HG02678 (cell line): ENCODE measurements at regions not wholly inside any gene's neighbourhood (a gene's known extent, or its start where the extent isn't known, plus 50 kb on each side); places are given as distances from the start of the nearest gene placed in this dataset.

Experiments used
- ATAC-seq: cut with Tn5 transposase; IDR thresholded peaks from one replicate; pipeline ENCODE4 v1.9.1; 2021; ENCODE audit warnings: mild to moderate bottlenecking, moderate library complexity; ENCODE audit not compliant: unreplicated experiment

DNA sequence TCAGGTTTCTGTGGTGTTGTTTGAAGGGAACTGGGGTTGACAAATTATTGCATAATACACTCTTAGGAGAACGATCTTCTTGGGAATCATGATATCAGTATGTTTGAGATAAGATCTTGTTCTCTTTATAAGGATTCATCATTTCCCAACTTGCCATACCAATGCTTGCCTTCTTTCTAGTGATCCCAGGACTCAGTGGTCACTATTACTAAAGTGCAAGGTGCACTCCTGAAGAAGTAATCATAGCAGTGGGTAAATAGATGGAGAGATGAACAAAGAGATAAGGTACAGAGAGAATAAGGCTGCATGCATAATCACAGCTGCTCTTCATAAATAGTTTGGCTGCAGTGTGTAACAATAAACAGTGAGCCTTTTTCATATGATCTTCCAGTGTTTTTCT, 404.0 kb downstream of the DOK5 start:
- ATAC-seq = no peak

DNA sequence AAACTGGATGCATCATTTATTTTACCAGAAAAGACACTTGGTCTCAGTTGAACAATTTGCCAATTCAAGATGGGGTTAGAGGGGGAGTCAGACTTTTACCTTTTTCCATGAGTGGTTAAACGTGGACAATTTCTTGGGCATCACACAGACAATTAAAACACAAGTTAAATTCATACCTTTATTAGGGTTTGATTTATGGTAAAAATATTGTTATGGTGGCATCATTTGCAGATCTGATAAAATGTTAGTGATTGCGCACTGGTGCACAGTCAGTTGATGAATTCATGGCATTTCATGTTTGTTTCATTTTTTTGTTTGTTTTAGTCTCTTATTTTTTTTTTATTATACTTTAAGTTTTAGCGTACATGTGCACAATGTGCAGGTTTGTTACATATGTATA, 399.9 kb downstream of the DOK5 start:
- ATAC-seq = no peak

DNA sequence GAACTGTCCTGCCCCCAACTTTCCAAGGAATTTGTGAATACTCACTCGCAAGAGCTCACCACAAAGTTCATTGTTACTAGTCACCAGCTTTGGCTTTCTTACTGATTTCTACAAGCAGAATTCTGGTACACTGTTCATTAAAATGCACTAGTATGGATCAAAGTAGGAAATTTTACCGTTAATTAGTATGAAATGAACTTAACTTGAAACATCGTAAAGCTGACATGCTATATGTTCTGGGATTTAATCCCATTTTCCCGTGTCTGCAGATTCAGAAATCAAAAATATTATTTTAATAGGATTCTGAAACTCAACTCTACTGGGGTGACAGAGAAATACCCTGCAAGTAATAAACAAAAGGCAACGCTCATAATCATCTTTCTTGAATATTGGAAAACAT, 399.3 kb downstream of the DOK5 start:
- ATAC-seq = no peak

DNA sequence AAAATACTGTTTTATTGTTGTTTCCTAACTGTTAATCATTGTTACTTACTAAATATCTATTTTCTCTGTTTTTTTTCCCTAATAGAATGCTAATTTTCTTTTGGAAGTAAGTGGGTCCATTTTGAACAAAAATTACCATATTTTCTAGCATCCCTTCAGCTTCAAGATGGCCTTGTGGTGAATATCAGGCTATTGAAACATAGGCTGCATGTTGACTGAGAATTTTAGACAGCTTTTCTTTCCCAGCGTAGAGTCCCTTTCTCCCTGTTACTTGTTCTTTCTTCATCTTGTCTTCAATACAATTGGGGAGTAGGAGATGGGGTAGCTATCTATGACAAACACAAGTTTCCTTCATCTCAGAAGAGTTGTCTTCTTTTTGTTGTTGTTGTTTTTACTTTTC, 397.0 kb downstream of the DOK5 start:
- ATAC-seq = no peak

DNA sequence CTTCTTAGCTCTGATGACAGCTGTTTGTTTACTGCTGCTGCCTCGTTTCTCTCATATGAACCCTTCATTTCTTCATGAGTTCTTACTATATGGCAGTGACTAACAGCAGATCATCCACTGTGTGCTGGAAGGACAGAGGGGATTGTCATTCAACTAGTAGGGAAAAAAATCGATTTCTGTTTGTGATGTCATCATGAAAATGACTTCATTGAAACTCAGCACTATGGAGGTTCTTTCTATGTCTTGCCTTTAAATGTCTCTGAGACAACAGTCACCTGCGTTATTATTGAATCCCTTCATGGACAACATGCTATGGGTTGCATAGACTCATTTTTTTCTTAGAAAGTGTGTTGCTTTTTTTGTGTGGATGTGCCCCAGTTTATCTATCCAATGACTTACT, 394.4 kb downstream of the DOK5 start:
- ATAC-seq = no peak

DNA sequence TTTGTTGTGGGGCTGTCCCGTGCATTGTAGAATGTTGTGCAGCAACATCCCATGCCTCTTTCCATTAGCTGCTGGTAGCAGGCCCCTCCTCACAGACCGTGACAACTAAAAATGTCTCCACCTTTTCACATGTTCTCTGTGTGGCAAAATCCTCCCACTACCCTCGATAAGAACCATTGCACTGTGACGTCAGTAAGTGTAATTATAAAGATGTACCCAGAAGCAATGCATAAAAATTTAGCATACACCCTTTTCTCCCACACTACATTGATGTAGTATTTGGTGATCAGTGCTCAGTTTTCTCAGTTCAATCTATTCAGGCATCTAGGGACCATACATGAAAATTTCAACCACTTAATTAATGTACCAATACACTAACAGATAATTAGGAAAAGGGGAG, 389.9 kb downstream of the DOK5 start:
- no peak for ATAC-seq

DNA sequence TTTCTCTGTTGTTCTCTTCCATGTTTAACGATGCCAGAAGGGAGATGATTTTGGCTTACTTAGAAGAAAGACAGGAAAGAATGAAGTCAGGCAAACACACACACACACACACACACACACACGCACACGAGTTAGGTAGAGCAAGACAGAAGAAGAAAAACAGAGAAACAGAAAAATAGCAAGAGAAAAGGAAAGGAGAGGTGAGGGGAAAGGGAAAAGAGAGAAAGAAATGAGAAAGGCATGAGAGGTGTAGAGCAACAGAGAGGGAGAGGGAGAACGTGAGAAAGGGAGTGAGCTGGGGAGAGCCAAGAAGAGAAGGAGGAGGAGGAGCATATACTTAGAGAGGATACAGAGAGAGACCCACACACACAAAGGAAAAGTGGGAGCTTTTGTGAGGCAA, 385.3 kb downstream of the DOK5 start:
- ATAC-seq = no peak

DNA sequence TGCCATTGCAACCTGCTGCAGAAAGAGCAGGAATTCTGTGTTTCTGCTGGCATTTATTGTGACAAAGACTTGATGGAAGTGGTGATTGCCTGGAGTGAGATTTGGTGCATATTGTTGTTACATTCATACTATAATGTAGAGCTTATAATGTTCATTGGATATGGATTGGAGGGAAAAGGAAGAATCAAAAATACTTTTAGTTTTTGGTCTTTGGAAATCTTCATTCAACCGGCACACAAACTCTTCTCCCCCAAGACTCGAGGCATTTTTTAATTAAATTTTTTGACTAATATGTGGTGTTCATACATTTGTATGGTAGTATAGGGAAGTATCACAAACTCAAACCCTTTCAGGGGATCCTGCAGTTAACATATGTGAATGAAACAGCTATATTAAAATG, 380.8 kb downstream of the DOK5 start:
- ATAC-seq = no peak

DNA sequence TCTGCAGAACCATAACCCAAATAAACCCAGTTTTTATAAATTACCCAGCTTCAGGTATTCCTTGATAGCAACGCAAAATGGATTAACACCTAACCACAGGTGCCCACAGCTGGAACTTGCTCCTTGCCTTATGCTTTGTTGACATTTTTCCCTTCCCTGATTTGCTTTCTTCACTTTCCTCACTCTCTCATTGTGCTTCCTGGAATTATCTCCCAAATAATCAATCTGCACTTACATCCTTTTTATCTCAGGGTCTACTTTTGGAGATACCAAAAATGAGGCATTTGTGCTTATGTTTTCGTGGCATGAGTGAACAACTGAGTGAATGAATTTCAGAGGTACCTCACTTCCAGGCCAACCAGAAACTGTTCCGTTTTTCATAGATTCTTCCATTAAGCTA, 374.3 kb downstream of the DOK5 start:
- no peak for ATAC-seq

DNA sequence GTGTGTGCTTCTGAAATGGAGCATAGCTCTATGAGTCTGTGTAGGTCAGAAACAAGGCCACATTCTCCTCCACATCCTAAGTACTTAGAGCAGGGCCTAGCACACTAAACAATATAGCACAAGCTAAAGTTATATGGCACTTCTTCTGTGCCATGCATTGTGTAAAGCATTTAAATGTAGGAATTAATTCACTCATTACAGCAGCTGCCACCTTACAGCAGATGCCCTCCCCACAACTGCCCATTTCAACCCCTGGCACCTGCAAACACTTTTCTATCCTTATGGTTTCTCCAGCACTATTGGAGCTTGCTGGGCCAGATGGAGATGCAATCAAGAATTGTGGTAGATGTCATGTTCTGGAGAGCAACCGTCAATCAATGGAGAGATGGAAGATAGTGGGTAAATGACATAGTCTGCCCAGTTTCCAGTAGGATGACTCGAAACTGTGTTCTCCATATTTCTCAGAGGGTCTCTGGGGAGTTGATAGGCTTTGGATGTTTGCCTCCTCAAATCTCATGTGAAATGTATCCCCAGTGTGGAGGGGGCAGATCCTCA, 373.7 kb downstream of the DOK5 start:
- ATAC-seq = no peak

DNA sequence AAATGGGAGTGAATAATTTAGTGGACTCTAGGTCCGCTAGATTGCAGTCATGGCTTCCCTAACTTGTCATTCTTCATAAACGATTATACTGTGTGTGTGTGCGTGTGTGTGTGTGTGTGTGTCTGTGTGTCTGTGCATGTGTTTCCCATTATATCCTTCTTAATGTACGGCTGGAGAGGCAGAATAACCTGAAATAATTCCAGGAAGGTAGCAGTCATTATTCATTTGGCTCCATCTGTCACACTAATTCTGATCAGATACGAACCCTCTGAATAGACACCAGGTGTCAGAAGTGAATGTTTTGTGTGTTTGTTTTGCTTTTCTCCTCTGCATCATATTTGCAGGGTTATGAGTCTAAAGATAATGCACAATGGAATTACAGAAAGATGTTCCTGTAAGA, 372.9 kb downstream of the DOK5 start:
- no peak for ATAC-seq

DNA sequence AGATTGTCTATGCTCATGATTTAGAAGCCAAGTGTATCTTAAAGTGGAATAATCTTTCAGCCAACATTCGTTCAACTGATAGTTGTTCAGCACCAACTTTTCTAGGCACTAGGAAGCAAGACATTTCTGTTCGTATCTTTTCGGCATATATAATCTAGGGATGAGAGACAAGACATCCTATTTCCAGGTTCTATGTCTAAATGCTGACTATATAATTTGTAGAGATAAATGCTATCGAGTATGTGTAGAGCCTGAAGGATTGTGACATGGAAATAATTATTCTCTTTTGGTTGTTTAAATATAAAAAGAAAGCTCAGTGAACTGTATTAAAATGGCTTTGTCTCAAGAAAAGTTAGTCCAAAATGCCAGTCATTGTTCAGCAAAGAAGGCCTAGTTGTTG, 371.6 kb downstream of the DOK5 start:
- no peak for ATAC-seq

DNA sequence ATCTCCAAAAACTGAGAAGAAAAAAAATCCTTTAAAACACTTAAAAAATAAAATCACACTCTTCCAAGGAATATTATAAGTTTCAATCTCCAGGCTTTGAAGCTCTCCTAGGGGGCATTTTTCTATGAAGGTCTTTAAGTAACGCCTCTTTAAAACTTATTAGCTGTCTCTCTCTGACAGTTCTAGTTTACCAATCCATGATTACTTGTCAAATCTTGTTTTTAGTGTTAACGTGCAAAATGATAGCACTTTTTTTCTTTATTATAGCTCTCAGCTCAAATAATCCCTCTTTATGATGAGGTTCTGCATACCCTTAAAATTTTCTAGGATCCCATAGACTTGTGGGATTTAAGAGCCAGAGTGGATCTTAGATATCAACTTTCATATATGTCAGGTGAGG, 369.0 kb downstream of the DOK5 start:
- ATAC-seq = no peak

DNA sequence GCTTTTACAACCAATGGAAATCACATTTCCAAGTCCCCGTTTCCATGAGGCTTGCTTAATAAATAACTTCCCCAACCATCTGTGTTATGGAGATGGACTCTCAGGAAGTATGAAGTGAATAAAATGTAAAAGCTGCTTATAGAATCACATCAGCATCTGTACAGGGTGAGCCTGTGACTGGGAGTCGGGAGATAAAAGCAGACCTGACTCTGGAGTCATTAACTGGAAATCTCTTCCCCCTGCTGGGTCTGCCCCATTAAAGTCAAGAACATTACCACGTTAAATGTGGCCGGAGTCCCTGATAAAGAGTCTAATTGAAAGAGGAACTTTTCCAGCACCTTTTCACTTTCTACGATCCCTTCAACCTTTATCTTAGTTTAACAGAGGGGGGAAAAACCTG, 368.5 kb downstream of the DOK5 start:
- ATAC-seq = no peak

DNA sequence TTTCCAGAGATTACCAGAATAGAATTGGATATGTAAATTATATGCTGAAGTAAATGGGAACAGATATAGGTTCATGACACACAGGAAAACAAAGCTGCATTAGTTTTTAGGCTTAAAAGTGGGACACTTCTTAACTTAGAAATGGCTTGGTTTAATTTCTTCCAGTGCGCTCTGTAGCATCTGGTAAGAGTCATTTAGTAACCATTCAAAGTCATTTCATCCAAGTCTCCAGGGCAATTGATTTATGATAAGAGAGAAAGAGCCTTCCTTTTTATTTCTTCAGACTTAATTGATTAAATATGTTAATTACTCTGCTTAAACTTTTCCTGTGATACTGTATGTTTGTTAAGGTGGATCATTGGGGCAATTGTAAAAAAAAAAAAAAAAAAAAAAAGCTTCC, 368.0 kb downstream of the DOK5 start:
- no peak for ATAC-seq

DNA sequence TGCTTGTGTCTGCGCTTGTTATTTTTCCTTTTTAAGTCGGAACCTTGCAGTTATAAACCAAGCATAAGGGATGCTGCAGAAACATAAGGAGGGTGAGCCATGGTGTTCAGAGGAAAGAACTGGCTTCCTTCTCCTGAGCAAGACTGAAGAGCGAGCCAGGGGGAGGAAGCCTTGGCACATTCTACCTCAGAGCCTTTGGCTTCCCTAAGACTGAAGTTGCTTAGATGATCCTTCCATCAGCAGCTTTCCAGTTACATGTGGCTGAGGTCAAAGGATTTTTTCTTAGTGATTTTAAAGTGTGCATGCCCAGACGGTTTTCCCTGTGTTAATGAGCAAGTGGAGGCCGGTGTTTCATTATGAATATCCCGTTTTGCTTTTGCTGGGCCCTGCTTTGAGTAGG, 363.8 kb downstream of the DOK5 start:
- ATAC-seq = no peak

DNA sequence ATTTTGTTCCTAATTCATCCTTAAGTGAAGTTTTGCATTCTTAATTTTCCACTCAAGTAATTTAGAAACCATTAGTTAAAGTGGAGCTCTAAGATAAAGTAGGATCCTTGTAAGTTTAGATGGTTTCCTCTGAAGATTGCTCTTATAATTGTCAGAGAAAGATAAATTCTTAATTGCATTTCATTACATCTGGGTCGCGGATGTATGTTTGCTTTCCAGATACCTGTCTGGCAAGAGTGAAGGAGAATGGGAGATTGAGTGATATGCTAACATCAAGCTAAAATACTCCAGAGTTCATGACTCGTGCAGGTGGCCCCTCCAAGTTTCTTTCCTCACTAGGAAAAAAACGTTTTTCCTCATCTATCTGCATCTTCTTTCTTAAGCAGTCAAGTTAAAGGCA, 361.8 kb downstream of the DOK5 start:
- ATAC-seq = no peak

DNA sequence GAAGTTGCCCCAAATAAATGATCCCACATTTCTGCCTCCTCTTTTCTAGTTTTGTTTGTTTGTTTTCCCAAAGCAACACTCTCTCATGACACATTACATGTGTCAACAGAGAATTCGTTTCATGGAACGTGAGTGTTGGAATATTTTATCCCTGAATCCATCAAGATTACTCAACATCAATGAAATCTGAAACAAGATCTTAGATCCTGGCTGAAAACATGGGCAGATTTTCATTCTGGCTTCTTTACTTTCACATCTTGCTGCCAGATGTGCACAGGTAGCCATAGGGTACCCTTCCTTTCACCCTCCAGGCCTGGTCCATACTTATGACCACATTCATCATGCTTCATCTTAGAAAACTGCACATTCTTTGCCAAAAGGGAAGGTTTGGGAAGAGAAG, 347.0 kb downstream of the DOK5 start:
- ATAC-seq = no peak

DNA sequence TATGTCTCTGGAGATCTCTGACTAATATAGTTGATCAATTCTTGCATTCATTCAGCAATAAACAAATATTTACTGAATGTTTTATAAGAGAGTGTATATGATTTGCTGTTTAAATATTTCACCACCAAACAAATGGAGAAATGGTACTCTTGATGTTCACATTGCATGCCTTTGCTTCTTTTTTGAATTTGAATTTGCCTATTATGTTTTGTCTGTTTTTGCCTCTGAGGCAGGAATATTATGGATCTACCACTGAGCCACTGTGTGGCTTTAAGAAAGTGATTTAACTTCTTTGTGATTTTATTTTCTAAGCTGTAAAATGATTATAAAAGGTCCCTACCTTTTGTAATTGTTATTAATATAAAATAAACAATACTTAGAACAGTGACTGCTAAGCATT, 345.0 kb downstream of the DOK5 start:
- ATAC-seq = no peak

DNA sequence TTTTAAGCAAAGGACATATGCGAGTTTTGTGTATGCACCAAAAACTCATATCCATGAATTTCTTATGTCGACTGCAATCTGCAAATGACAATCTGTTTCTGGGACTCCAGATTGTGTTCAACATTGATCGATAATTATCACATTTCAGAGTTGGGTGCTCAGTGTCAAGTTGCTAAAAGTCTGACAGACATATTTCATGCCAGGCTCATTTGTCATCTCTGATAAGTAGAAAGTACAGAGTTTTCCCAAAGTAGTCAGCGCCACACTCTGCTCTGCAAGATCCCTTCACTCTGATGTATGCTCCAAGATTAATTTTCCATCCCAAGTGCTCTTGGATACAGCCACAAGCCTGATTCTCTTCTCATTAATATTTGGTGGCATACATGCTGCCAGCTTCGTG, 331.1 kb downstream of the DOK5 start:
- no peak for ATAC-seq

DNA sequence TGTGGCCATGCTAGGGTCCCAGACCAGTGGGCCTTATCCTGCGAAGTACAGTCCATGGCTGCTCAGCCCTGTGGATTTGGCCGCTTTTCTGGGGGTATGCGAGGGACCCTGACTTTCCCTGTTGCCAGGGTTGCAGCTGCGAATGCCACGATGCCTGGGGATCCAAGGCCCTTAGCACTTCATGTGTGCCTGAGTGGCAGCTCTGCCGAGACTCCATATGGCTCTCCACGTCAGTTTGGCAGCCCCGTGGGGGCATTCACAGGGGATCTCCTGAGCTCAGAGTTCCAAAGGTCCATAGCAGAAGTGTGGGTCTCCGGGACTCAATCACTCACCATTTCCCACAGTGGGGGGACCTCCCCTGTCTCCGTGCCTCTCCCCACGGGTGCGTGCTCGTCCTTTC, 319.5 kb downstream of the DOK5 start:
- no peak for ATAC-seq

DNA sequence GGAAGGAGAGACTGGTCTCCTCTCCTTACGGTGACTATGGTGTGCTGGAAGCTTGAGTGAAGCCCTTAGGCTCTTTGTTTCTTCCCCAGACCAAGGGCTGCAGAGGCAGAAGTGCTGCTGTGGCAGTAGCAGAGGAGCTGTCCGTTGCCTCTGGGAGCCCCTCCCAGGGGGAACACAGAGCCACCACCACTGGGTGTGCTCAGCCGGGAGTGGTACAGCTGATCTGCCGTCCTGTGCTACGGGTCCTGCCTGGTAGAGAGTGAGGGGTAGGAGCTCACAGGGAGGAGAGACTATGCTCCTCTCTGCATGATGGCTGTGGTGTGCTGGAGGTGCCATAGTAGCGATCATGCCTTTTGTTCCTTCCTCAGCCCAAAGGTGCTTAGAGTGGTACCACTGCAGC, 318.7 kb downstream of the DOK5 start:
- no peak for ATAC-seq

DNA sequence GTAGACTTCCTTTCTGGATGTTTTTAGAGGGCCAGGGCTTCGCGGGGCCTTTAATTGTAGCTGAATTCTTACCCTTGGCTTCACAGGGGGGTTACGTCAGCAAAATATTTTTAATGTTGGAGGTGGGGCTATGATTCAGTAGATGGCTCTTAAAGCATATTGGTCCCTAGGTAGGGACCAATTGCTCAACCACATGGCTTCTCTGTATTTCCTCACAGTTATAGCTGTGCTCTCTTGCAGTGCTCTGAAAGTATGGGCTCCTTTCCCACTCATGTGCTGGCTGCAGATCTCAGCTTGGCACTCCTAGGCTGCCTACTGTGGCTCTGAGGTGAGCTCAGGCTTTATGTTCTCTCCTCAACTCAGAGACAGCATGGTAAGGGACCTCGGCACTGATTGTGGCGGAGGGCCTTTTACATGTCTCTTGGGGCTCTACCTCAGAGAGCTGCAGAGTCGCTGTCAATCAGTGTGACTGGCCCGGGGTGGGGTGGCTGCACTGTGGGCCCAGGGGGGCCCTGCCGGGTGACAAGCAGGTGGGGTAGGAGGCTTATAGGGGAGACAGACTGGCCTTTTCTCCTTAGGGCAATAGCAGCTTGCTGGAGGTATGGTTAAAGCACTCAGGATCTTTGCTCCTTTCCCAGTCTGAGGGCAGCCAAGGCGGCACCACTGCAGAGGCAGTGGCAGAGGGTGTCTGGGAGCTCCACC, 318.0 kb downstream of the DOK5 start:
- ATAC-seq = no peak
